ENCODE measurements at regions not wholly inside any gene's neighbourhood (a gene's known extent, or its start where the extent isn't known, plus 50 kb on each side); places are given as distances from the start of the nearest gene placed in this dataset.

DNA sequence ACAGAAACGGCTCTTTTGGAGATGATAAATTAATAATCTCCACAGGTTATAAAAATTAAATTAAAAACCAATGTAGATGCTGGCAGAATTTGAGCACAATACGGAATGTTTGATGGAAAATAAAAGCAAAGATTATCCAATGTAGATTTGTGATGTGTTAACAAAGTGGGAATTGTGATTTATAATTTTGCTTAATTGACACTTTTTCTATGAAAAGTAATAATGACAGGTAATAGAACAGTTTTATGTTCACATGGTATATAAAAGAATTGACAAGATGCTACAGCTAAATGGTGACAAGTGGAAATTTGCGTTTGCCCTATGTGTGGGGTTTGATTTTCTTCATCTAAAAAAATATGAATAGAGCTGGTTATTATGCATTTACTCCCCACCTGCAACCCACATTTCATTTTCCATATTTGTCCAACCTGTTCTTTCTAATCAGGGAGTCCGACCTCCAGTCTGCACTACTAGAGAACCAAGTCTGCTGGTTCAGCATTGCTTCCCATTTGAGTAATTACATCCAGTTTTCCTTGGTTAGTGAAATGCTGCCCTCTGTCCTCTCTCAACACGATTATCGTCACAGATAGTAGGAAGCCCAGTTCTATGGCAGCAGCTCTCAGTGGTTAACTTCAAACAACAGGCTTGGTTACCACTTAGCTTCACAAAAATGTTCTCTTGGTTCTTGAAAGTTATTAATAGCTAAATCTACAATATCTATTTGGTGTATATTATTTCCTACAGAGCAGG is 61.4 kb upstream of the SLITRK1 start:
- H3K79me2 ChIP-seq (ENCODE audit: control insufficient read depth, insufficient read depth, low read length): no peaks in the 10 kb centered on the region
- SMC1A ChIA-PET (ENCODE audit: uncharacterized antibody, unreplicated experiment): no interaction called here
- no peak overlapping the region for H2AFZ ChIP-seq (ENCODE audit: control insufficient read depth, low read depth, low read length)
- CTCF ChIA-PET: interaction anchor here (0.7 kb wide), 1 partner anchor 10 kb away, joined by 3 read pairs; no protein-coding TSS in a partner anchor
- no peak overlapping the region for H3K4me2 ChIP-seq (ENCODE audit: control insufficient read depth, insufficient read depth)
- 14% methylated on average over 6 of the region's 6 CpGs for WGBS (ENCODE audit: insufficient coverage, insufficient replicate concordance, low lambda C conversion rate, missing lambda C conversion rate)
- no TSS peak for BruUV-seq (replicated peaks)
- no peak overlapping the region for H3K4me3 ChIP-seq
- in situ Hi-C loops (cut with MboI): no loop called here
- H3K27ac ChIP-seq (ENCODE audit: control insufficient read depth, insufficient read depth): no peak overlapping the region
- no peaks in the 10 kb centered on the region; the same call in 2 of the 3 replicates for H3K9me3 ChIP-seq (replicated peaks; ENCODE audit: control insufficient read depth, insufficient read depth, low read length)
- no peak overlapping the region for H3K9ac ChIP-seq (ENCODE audit: control insufficient read depth, insufficient read depth, low read length)
- no peak for DNase-seq (ENCODE audit: low read depth, low spot score)
- no peak for TF ChIP-seq NFYA (IDR thresholded peaks at IDR 0.05; ENCODE audit: borderline replicate concordance, low read depth, low read length)
- TF ChIP-seq RAD21 (IDR thresholded peaks at IDR 0.05; ENCODE audit: insufficient read depth, low read depth, low read length): peak; percentile 26; the same call in 1 of the 2 replicates
- ATAC-seq: no peak
- no peaks in the 10 kb centered on the region for H3K4me1 ChIP-seq (ENCODE audit: control insufficient read depth, insufficient read depth, low read length)
- RAD21 ChIA-PET (ENCODE audit: unreplicated experiment): no interaction called here
- FAIRE-seq: no peak
- intact Hi-C loops (cut with micrococcal nuclease; ENCODE audit: unreplicated experiment): no loop called here
- no peaks in the 10 kb centered on the region for H4K20me1 ChIP-seq (ENCODE audit: control insufficient read depth, insufficient read depth)
- H3K27me3 ChIP-seq (replicated peaks in 1 of 2; ENCODE audit: control insufficient read depth in 2 of 2, insufficient read depth in 2 of 2, low read length in 1 of 2): no peaks in the 10 kb centered on the region
- POLR2A ChIA-PET: no interaction called here
- no peaks in the 10 kb centered on the region for H3K36me3 ChIP-seq (ENCODE audit: control insufficient read depth in 2 of 2, insufficient read depth in 2 of 2, low read length in 1 of 2)

DNA sequence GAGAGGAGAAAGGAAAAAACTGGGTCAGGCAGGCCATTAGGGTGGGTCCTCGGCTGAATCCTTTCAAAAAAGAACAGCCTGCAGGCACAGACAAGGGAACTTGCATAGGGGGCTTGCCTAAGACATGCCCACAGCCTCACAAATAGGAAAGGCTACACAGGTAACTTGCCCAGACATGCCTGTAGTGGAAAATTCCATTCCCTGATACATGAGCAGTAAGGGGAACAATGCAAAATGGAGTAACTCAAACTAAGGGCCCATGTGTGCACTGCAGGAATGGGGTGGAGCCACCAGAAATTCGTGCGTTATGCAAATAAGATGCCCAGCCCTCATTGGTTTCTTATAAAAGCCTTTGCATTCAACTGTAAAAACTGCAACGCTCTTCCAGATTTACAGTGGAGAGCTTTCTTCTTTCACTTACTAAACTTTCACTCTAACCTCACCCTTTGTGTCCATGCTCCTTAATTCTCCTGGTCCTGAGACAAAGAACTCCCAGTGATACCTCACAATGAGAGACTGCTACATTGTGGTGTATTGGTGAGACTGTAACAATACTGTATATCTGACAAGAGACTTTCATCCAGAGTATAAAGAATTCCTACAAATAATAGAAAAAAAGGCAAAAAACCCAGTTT is 59.5 kb upstream of the SLITRK1 start:
- H3K27ac ChIP-seq (ENCODE audit: control insufficient read depth, insufficient read depth): no peak overlapping the region
- no peaks in the 10 kb centered on the region; the same call in 2 of the 3 replicates for H3K9me3 ChIP-seq (replicated peaks; ENCODE audit: control insufficient read depth, insufficient read depth, low read length)
- no peak for ATAC-seq
- H3K4me1 ChIP-seq (ENCODE audit: control insufficient read depth, insufficient read depth, low read length): no peaks in the 10 kb centered on the region
- H3K36me3 ChIP-seq (ENCODE audit: control insufficient read depth in 2 of 2, insufficient read depth in 2 of 2, low read length in 1 of 2): no peaks in the 10 kb centered on the region
- TF ChIP-seq, protein P1, sequence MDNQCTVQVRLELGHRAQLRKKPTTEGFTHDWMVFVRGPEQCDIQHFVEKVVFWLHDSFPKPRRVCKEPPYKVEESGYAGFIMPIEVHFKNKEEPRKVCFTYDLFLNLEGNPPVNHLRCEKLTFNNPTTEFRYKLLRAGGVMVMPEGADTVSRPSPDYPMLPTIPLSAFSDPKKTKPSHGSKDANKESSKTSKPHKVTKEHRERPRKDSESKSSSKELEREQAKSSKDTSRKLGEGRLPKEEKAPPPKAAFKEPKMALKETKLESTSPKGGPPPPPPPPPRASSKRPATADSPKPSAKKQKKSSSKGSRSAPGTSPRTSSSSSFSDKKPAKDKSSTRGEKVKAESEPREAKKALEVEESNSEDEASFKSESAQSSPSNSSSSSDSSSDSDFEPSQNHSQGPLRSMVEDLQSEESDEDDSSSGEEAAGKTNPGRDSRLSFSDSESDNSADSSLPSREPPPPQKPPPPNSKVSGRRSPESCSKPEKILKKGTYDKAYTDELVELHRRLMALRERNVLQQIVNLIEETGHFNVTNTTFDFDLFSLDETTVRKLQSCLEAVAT (IDR thresholded peaks at IDR 0.05): no peak
- TF ChIP-seq CBX5 (IDR thresholded peaks at IDR 0.05; ENCODE audit: low read depth): no peak
- no peak for TF ChIP-seq CHD4 (IDR thresholded peaks at IDR 0.05)
- TF ChIP-seq CHD1 (IDR thresholded peaks at IDR 0.05; ENCODE audit: low read depth, low read length): no peak
- TF ChIP-seq ASH2L (IDR thresholded peaks at IDR 0.05; ENCODE audit: borderline replicate concordance, low read depth): no peak
- no peak for TF ChIP-seq JUNB (IDR thresholded peaks at IDR 0.05)
- no peak for TF ChIP-seq EGR1 (IDR thresholded peaks at IDR 0.05; ENCODE audit: borderline replicate concordance in 1 of 2, low read depth in 2 of 2, low read length in 2 of 2)
- SMC1A ChIA-PET (ENCODE audit: uncharacterized antibody, unreplicated experiment): no interaction called here
- intact Hi-C loops (cut with micrococcal nuclease; ENCODE audit: unreplicated experiment): no loop called here
- no peaks in the 10 kb centered on the region for H4K20me1 ChIP-seq (ENCODE audit: control insufficient read depth, insufficient read depth)
- in situ Hi-C loops (cut with MboI): no loop called here
- CTCF ChIA-PET: no interaction called here
- no TSS peak for BruUV-seq (replicated peaks)
- no peak overlapping the region for H2AFZ ChIP-seq (ENCODE audit: control insufficient read depth, low read depth, low read length)
- no peak overlapping the region for H3K4me2 ChIP-seq (ENCODE audit: control insufficient read depth, insufficient read depth)
- WGBS (ENCODE audit: insufficient coverage, insufficient replicate concordance, low lambda C conversion rate, missing lambda C conversion rate): 45% methylated on average over 4 of the region's 4 CpGs
- RAD21 ChIA-PET (ENCODE audit: unreplicated experiment): no interaction called here
- POLR2A ChIA-PET: no interaction called here
- no peak for FAIRE-seq
- no peak overlapping the region for H3K4me3 ChIP-seq
- DNase-seq (ENCODE audit: low read depth, low spot score): no peak
- H3K9ac ChIP-seq (ENCODE audit: control insufficient read depth, insufficient read depth, low read length): no peak overlapping the region
- no peaks in the 10 kb centered on the region for H3K27me3 ChIP-seq (replicated peaks in 1 of 2; ENCODE audit: control insufficient read depth in 2 of 2, insufficient read depth in 2 of 2, low read length in 1 of 2)
- H3K79me2 ChIP-seq (ENCODE audit: control insufficient read depth, insufficient read depth, low read length): no peaks in the 10 kb centered on the region
